ENCODE measurements at regions not wholly inside any gene's neighbourhood (a gene's known extent, or its start where the extent isn't known, plus 50 kb on each side); places are given as distances from the start of the nearest gene placed in this dataset.
"Not testable (repeated sequence)": the region's sequence is repeated elsewhere in the genome, so short reads cannot be mapped to it uniquely, and the experiment has no call there.

GRCh38 chrX:142327182-142327581, 122.1 kb upstream of the MAGEC2 start:
- no peaks in the 10 kb centered on the region for H3K36me3 ChIP-seq (ENCODE audit: control insufficient read depth, insufficient read depth, low read length)
- WGBS (ENCODE audit: insufficient coverage) = 81% methylated on average over 6 of the region's 6 CpGs
- H3K4me1 ChIP-seq (ENCODE audit: control insufficient read depth, insufficient read depth, low read length) = no peaks in the 10 kb centered on the region
- no peak overlapping the region for H3K4me3 ChIP-seq (ENCODE audit: low read depth, low read length)
- no peak for DNase-seq (ENCODE audit: low read depth in 4 of 6, low spot score in 6 of 6)
- H3K27ac ChIP-seq (ENCODE audit: low read depth, low read length) = no peak overlapping the region
- peaks cover 2% of the 10 kb centered on the region for H3K9me3 ChIP-seq (ENCODE audit: control insufficient read depth, insufficient read depth, low read length)
- no peaks in the 10 kb centered on the region for H3K27me3 ChIP-seq (ENCODE audit: control insufficient read depth, insufficient read depth, low read length)

GRCh38 chrX:142312591-142312990, 107.5 kb upstream of the MAGEC2 start:
- H3K4me1 ChIP-seq (ENCODE audit: control insufficient read depth, insufficient read depth, low read length) = no peaks in the 10 kb centered on the region
- H3K4me3 ChIP-seq (ENCODE audit: low read depth, low read length) = no peak overlapping the region
- no peaks in the 10 kb centered on the region for H3K36me3 ChIP-seq (ENCODE audit: control insufficient read depth, insufficient read depth, low read length)
- no peaks in the 10 kb centered on the region for H3K9me3 ChIP-seq (ENCODE audit: control insufficient read depth, insufficient read depth, low read length)
- no peak overlapping the region for H3K27ac ChIP-seq (ENCODE audit: low read depth, low read length)
- no peaks in the 10 kb centered on the region for H3K27me3 ChIP-seq (ENCODE audit: control insufficient read depth, insufficient read depth, low read length)
- no peak for DNase-seq (ENCODE audit: low read depth in 4 of 6, low spot score in 6 of 6)

GRCh38 chrX:142299406-142299805, 94.3 kb upstream of the MAGEC2 start:
- WGBS (ENCODE audit: insufficient coverage) = no CpG with 5 or more reads among the region's 2 CpGs
- DNase-seq (ENCODE audit: low read depth in 4 of 6, low spot score in 6 of 6) = no peak
- Histone ChIP-seq H3K4me1 (ENCODE audit: control insufficient read depth, insufficient read depth, low read length) (no peaks in the 10 kb centered on the region), H3K27ac (ENCODE audit: low read depth, low read length) (no peak overlapping the region), H3K4me3 (ENCODE audit: low read depth, low read length) (no peak overlapping the region), H3K36me3 (ENCODE audit: control insufficient read depth, insufficient read depth, low read length) (no peaks in the 10 kb centered on the region), H3K27me3 (ENCODE audit: control insufficient read depth, insufficient read depth, low read length) (no peaks in the 10 kb centered on the region), H3K9me3 (ENCODE audit: control insufficient read depth, insufficient read depth, low read length) (no peaks in the 10 kb centered on the region)

- no peaks in the 10 kb centered on the region for H3K9me3 ChIP-seq (ENCODE audit: control insufficient read depth, insufficient read depth, low read length)
- H3K27me3 ChIP-seq (ENCODE audit: control insufficient read depth, insufficient read depth, low read length) = no peaks in the 10 kb centered on the region
- WGBS (ENCODE audit: insufficient coverage) = no CpG with 5 or more reads among the region's 1 CpG
- H3K36me3 ChIP-seq (ENCODE audit: control insufficient read depth, insufficient read depth, low read length) = no peaks in the 10 kb centered on the region
- H3K4me3 ChIP-seq (ENCODE audit: low read depth, low read length) = no peak overlapping the region
- H3K4me1 ChIP-seq (ENCODE audit: control insufficient read depth, insufficient read depth, low read length) = no peaks in the 10 kb centered on the region
- no peak for DNase-seq (ENCODE audit: low read depth in 4 of 6, low spot score in 6 of 6)
- H3K27ac ChIP-seq (ENCODE audit: low read depth, low read length) = no peak overlapping the region
Observed at GRCh38 chrX:142296421-142296820, 91.3 kb upstream of the MAGEC2 start.

GRCh38 chrX:142295190-142295589, 90.1 kb upstream of the MAGEC2 start:
- H3K4me1 ChIP-seq (ENCODE audit: control insufficient read depth, insufficient read depth, low read length) = no peaks in the 10 kb centered on the region
- no peaks in the 10 kb centered on the region for H3K27me3 ChIP-seq (ENCODE audit: control insufficient read depth, insufficient read depth, low read length)
- 61% methylated on average over 3 of the region's 3 CpGs for WGBS (ENCODE audit: insufficient coverage)
- no peak for DNase-seq (ENCODE audit: low read depth in 4 of 6, low spot score in 6 of 6)
- H3K4me3 ChIP-seq (ENCODE audit: low read depth, low read length) = no peak overlapping the region
- no peaks in the 10 kb centered on the region for H3K9me3 ChIP-seq (ENCODE audit: control insufficient read depth, insufficient read depth, low read length)
- no peaks in the 10 kb centered on the region for H3K36me3 ChIP-seq (ENCODE audit: control insufficient read depth, insufficient read depth, low read length)
- no peak overlapping the region for H3K27ac ChIP-seq (ENCODE audit: low read depth, low read length)

GRCh38 chrX:142270166-142270565, 65.1 kb upstream of the MAGEC2 start:
- H3K27ac ChIP-seq (ENCODE audit: low read depth, low read length); H3K4me3 ChIP-seq (ENCODE audit: low read depth, low read length); H3K36me3 ChIP-seq (ENCODE audit: control insufficient read depth, insufficient read depth, low read length); H3K27me3 ChIP-seq (ENCODE audit: control insufficient read depth, insufficient read depth, low read length); H3K9me3 ChIP-seq (ENCODE audit: control insufficient read depth, insufficient read depth, low read length); H3K4me1 ChIP-seq (ENCODE audit: control insufficient read depth, insufficient read depth, low read length); DNase-seq (ENCODE audit: low read depth in 4 of 6, low spot score in 6 of 6): not testable (repeated sequence)
- WGBS (ENCODE audit: insufficient coverage) = 90% methylated on average over 7 of the region's 7 CpGs

GRCh38 chrX:142266417-142266816, 61.3 kb upstream of the MAGEC2 start:
- DNase-seq (ENCODE audit: low read depth in 4 of 6, low spot score in 6 of 6) = no peak
- no peaks in the 10 kb centered on the region for H3K9me3 ChIP-seq (ENCODE audit: control insufficient read depth, insufficient read depth, low read length)
- no peaks in the 10 kb centered on the region for H3K36me3 ChIP-seq (ENCODE audit: control insufficient read depth, insufficient read depth, low read length)
- H3K27me3 ChIP-seq (ENCODE audit: control insufficient read depth, insufficient read depth, low read length) = no peaks in the 10 kb centered on the region
- H3K4me3 ChIP-seq (ENCODE audit: low read depth, low read length) = no peak overlapping the region
- 85% methylated on average over 3 of the region's 10 CpGs for WGBS (ENCODE audit: insufficient coverage)
- H3K4me1 ChIP-seq (ENCODE audit: control insufficient read depth, insufficient read depth, low read length) = no peaks in the 10 kb centered on the region
- H3K27ac ChIP-seq (ENCODE audit: low read depth, low read length) = no peak overlapping the region

- not testable (repeated sequence) for H3K36me3 ChIP-seq (ENCODE audit: control insufficient read depth, insufficient read depth, low read length); H3K27ac ChIP-seq (ENCODE audit: low read depth, low read length); DNase-seq (ENCODE audit: low read depth in 4 of 6, low spot score in 6 of 6); H3K27me3 ChIP-seq (ENCODE audit: control insufficient read depth, insufficient read depth, low read length); H3K4me3 ChIP-seq (ENCODE audit: low read depth, low read length); H3K9me3 ChIP-seq (ENCODE audit: control insufficient read depth, insufficient read depth, low read length); H3K4me1 ChIP-seq (ENCODE audit: control insufficient read depth, insufficient read depth, low read length)
- 82% methylated on average over 16 of the region's 16 CpGs for WGBS (ENCODE audit: insufficient coverage)
Observed at GRCh38 chrX:142265549-142265948, 60.5 kb upstream of the MAGEC2 start.

- 50% methylated on average over 1 of the region's 3 CpGs for WGBS (ENCODE audit: insufficient coverage)
- Histone ChIP-seq H3K27ac (ENCODE audit: low read depth, low read length) (no peak overlapping the region), H3K4me3 (ENCODE audit: low read depth, low read length) (no peak overlapping the region), H3K4me1 (ENCODE audit: control insufficient read depth, insufficient read depth, low read length) (no peaks in the 10 kb centered on the region), H3K27me3 (ENCODE audit: control insufficient read depth, insufficient read depth, low read length) (no peaks in the 10 kb centered on the region), H3K36me3 (ENCODE audit: control insufficient read depth, insufficient read depth, low read length) (no peaks in the 10 kb centered on the region), H3K9me3 (ENCODE audit: control insufficient read depth, insufficient read depth, low read length) (no peaks in the 10 kb centered on the region)
- no peak for DNase-seq (ENCODE audit: low read depth in 4 of 6, low spot score in 6 of 6)
Observed at GRCh38 chrX:142256935-142257334, 51.8 kb upstream of the MAGEC2 start.

All from spinal cord (tissue), 9 donors.